ENCODE measurements at regions not wholly inside any gene's neighbourhood (a gene's known extent, or its start where the extent isn't known, plus 50 kb on each side); places are given as distances from the start of the nearest gene placed in this dataset.

DNA sequence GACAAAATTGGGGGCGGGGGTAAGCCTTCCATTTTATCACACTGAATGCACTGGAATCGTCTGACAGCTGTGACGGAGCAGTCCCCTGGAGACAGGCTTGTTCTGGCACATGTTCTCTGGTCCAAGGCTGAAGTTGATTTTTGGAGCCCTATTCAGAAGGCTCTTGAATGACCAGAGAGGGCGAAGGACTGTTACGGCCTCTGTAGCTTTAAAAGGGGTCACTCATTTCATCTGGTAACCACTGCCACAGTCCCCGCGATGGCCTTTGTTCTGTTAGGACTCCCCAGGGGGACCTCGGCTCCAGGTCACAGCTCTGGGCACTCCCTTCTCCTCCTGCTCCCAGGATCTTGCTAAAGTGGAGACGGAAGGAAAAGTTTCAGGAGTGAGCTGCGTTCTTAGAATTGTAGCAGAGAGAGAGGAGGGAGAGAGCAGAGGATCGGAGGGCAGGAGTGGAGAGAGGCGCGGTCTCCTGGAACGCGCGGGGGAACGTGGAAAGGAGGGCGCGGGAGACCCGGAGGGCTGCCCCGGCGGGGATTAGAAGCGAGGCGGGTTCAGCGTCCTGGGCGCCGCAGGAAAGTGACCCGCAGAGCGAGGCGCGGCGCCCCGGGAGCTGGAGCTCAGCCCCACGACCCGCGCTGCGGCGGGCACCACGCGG is 134.3 kb upstream of the MYO16 start:
- WGBS, result 4% methylated on average over 40 of the region's 40 CpGs
- DNase-seq (ENCODE audit: low read depth in 6 of 9, low spot score in 9 of 9), result no peak
- H3K4me3 ChIP-seq (ENCODE audit: low read length in 2 of 2), result no peak overlapping the region
- no peak overlapping the region for H3K27ac ChIP-seq (ENCODE audit: low read depth in 1 of 2, low read length in 1 of 2)
- H3K36me3 ChIP-seq (ENCODE audit: control insufficient read depth in 2 of 2, insufficient read depth in 2 of 2, low read length in 1 of 2), result no peaks in the 10 kb centered on the region
- peaks cover 0 to 3% of the 10 kb centered on the region in 2 donors for H3K4me1 ChIP-seq (ENCODE audit: control insufficient read depth in 2 of 2, insufficient read depth in 2 of 2, low read length in 2 of 2)
- H3K27me3 ChIP-seq (ENCODE audit: control insufficient read depth in 2 of 2, insufficient read depth in 1 of 2, low read length in 1 of 2), result peaks cover 28 to 46% of the 10 kb centered on the region in 2 donors
- no peaks in the 10 kb centered on the region for H3K9me3 ChIP-seq (ENCODE audit: control insufficient read depth in 2 of 2, insufficient read depth in 1 of 2, low read length in 1 of 2)

DNA sequence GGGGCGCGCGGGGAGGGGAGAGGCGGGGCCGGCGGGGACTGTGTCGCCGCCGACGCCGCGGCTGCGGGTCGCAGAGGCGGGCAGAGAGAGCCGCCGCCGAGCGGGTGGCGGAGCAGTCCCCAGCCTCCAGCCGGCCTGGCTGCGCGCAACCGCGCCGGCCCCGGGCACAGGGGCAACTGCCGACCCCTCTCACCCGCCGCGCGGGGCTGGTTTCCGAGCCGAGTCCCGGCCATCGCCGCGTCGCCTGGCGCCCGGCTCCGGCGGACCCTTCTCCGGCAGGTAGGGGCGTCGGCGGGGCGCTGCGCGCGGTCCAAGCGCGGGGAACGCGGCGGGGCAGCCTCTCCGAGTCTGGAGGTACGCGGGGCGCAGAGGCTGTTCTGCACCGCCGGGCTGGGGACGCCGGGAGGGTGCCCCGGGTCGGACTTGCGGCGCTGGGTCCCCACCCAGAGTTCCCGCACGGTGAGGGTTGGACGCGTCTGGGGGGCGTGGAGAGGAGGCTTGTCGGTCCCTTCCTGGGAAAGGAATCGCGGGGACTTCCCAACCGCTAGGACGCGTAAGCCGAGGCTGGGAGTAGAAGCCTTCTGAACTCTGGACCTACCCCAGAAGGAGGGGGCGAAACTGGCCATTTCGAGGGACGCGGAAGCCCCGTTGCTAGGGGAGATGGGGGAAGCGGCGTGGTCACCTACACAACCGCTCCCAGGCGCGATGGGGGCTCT is 133.6 kb upstream of the MYO16 start:
- no peak for DNase-seq (ENCODE audit: low read depth in 6 of 9, low spot score in 9 of 9)
- WGBS, result 3% methylated on average over 88 of the region's 90 CpGs
- no peak overlapping the region for H3K27ac ChIP-seq (ENCODE audit: low read depth in 1 of 2, low read length in 1 of 2)
- H3K9me3 ChIP-seq (ENCODE audit: control insufficient read depth in 2 of 2, insufficient read depth in 1 of 2, low read length in 1 of 2), result no peaks in the 10 kb centered on the region
- H3K4me3 ChIP-seq (ENCODE audit: low read length in 2 of 2), result no peak overlapping the region
- H3K27me3 ChIP-seq (ENCODE audit: control insufficient read depth in 2 of 2, insufficient read depth in 1 of 2, low read length in 1 of 2), result peaks cover 28 to 46% of the 10 kb centered on the region in 2 donors
- peaks cover 0 to 3% of the 10 kb centered on the region in 2 donors for H3K4me1 ChIP-seq (ENCODE audit: control insufficient read depth in 2 of 2, insufficient read depth in 2 of 2, low read length in 2 of 2)
- no peaks in the 10 kb centered on the region for H3K36me3 ChIP-seq (ENCODE audit: control insufficient read depth in 2 of 2, insufficient read depth in 2 of 2, low read length in 1 of 2)

- no peak overlapping the region for H3K4me3 ChIP-seq (ENCODE audit: low read length in 2 of 2)
- no peaks in the 10 kb centered on the region for H3K36me3 ChIP-seq (ENCODE audit: control insufficient read depth in 2 of 2, insufficient read depth in 2 of 2, low read length in 1 of 2)
- H3K4me1 ChIP-seq (ENCODE audit: control insufficient read depth in 2 of 2, insufficient read depth in 2 of 2, low read length in 2 of 2), result peaks cover 0 to 3% of the 10 kb centered on the region in 2 donors
- peaks cover 28 to 46% of the 10 kb centered on the region in 2 donors for H3K27me3 ChIP-seq (ENCODE audit: control insufficient read depth in 2 of 2, insufficient read depth in 1 of 2, low read length in 1 of 2)
- peak in 1 of 9 donors; percentile 3 for DNase-seq (ENCODE audit: low read depth in 6 of 9, low spot score in 9 of 9)
- WGBS, result 8% methylated on average over 30 of the region's 30 CpGs
- no peak overlapping the region for H3K27ac ChIP-seq (ENCODE audit: low read depth in 1 of 2, low read length in 1 of 2)
- H3K9me3 ChIP-seq (ENCODE audit: control insufficient read depth in 2 of 2, insufficient read depth in 1 of 2, low read length in 1 of 2), result no peaks in the 10 kb centered on the region
Observed at GRCh38 chr13:108496362-108497210, 132.8 kb upstream of the MYO16 start.

- no peaks in the 10 kb centered on the region for H3K36me3 ChIP-seq (ENCODE audit: control insufficient read depth in 2 of 2, insufficient read depth in 2 of 2, low read length in 1 of 2)
- H3K4me3 ChIP-seq (ENCODE audit: low read length in 2 of 2), result no peak overlapping the region
- no peaks in the 10 kb centered on the region for H3K9me3 ChIP-seq (ENCODE audit: control insufficient read depth in 2 of 2, insufficient read depth in 1 of 2, low read length in 1 of 2)
- H3K27ac ChIP-seq (ENCODE audit: low read depth in 1 of 2, low read length in 1 of 2), result no peak overlapping the region
- peaks cover 0 to 3% of the 10 kb centered on the region in 2 donors for H3K4me1 ChIP-seq (ENCODE audit: control insufficient read depth in 2 of 2, insufficient read depth in 2 of 2, low read length in 2 of 2)
- DNase-seq (ENCODE audit: low read depth in 6 of 9, low spot score in 9 of 9), result no peak
- WGBS, result 83% methylated on average over 6 of the region's 6 CpGs
- H3K27me3 ChIP-seq (ENCODE audit: control insufficient read depth in 2 of 2, insufficient read depth in 1 of 2, low read length in 1 of 2), result peaks cover 12 to 26% of the 10 kb centered on the region in 2 donors
Observed at GRCh38 chr13:108500711-108501110, 128.7 kb upstream of the MYO16 start.

DNA sequence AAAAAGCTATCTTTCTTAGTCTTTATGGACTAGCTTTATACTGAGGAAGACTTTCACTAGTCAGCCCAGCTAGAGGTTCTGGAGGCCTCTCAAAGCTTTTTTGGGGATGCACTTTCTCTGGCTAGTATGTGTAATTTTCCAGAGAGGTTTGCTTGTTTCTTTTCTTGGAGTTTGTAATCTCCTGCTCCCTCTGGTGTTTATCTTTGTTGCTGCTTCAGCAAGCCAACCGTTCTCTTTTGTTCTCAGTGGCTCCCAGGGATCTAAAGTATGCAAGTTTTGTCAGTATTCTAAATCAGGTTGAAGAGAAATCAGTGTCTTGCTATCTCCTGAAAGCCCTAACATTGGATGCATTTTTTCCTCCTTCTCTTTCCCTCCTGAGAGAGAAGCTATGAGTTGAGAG is 121.1 kb upstream of the MYO16 start:
- Histone ChIP-seq H3K4me1 (ENCODE audit: control insufficient read depth in 2 of 2, insufficient read depth in 2 of 2, low read length in 2 of 2) (no peaks in the 10 kb centered on the region), H3K4me3 (ENCODE audit: low read length in 2 of 2) (no peak overlapping the region), H3K9me3 (ENCODE audit: control insufficient read depth in 2 of 2, insufficient read depth in 1 of 2, low read length in 1 of 2) (no peaks in the 10 kb centered on the region), H3K36me3 (ENCODE audit: control insufficient read depth in 2 of 2, insufficient read depth in 2 of 2, low read length in 1 of 2) (no peaks in the 10 kb centered on the region), H3K27ac (ENCODE audit: low read depth in 1 of 2, low read length in 1 of 2) (no peak overlapping the region), H3K27me3 (ENCODE audit: control insufficient read depth in 2 of 2, insufficient read depth in 1 of 2, low read length in 1 of 2) (no peaks in the 10 kb centered on the region)
- WGBS, result 17% methylated on average over 1 of the region's 1 CpG
- DNase-seq (ENCODE audit: low read depth in 6 of 9, low spot score in 9 of 9), result peak in 3 of 9 donors; percentile 2 to 19 (median 13)

- Histone ChIP-seq H3K36me3 (ENCODE audit: control insufficient read depth in 2 of 2, insufficient read depth in 2 of 2, low read length in 1 of 2) (no peaks in the 10 kb centered on the region), H3K9me3 (ENCODE audit: control insufficient read depth in 2 of 2, insufficient read depth in 1 of 2, low read length in 1 of 2) (no peaks in the 10 kb centered on the region), H3K27ac (ENCODE audit: low read depth in 1 of 2, low read length in 1 of 2) (no peak overlapping the region), H3K27me3 (ENCODE audit: control insufficient read depth in 2 of 2, insufficient read depth in 1 of 2, low read length in 1 of 2) (no peaks in the 10 kb centered on the region), H3K4me1 (ENCODE audit: control insufficient read depth in 2 of 2, insufficient read depth in 2 of 2, low read length in 2 of 2) (no peaks in the 10 kb centered on the region), H3K4me3 (ENCODE audit: low read length in 2 of 2) (no peak overlapping the region)
- WGBS, result 96% methylated on average over 1 of the region's 1 CpG
- DNase-seq (ENCODE audit: low read depth in 6 of 9, low spot score in 9 of 9), result no peak
Observed at GRCh38 chr13:108525827-108526226, 103.6 kb upstream of the MYO16 start.

- H3K36me3 ChIP-seq (ENCODE audit: control insufficient read depth in 2 of 2, insufficient read depth in 2 of 2, low read length in 1 of 2), result no peaks in the 10 kb centered on the region
- DNase-seq (ENCODE audit: low read depth in 6 of 9, low spot score in 9 of 9), result no peak
- H3K27ac ChIP-seq (ENCODE audit: low read depth in 1 of 2, low read length in 1 of 2), result no peak overlapping the region
- 96% methylated on average over 4 of the region's 4 CpGs for WGBS
- no peak overlapping the region for H3K4me3 ChIP-seq (ENCODE audit: low read length in 2 of 2)
- no peaks in the 10 kb centered on the region for H3K27me3 ChIP-seq (ENCODE audit: control insufficient read depth in 2 of 2, insufficient read depth in 1 of 2, low read length in 1 of 2)
- H3K4me1 ChIP-seq (ENCODE audit: control insufficient read depth in 2 of 2, insufficient read depth in 2 of 2, low read length in 2 of 2), result no peaks in the 10 kb centered on the region
- H3K9me3 ChIP-seq (ENCODE audit: control insufficient read depth in 2 of 2, insufficient read depth in 1 of 2, low read length in 1 of 2), result no peaks in the 10 kb centered on the region
Observed at GRCh38 chr13:108526286-108526685, 103.1 kb upstream of the MYO16 start.

DNA sequence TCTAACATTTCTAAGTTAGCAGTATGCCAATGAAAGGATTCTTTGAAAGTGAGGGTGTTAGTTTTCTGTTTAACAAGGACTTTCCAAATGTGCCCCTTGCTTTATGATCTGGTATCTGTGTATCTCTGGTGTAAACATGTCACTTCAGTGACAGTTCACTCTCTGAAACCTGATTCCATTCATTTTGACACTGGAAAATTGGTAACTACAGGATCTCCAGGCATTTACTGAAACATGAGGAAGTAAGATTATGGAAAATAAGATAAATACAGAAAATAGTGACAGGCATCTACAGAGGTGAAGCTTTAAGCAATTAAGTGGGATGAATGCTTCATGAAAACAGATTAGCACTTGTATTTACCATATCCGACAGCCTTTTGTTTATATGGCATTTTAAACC is 101.6 kb upstream of the MYO16 start:
- no peaks in the 10 kb centered on the region for H3K4me1 ChIP-seq (ENCODE audit: control insufficient read depth in 2 of 2, insufficient read depth in 2 of 2, low read length in 2 of 2)
- 45% methylated on average over 1 of the region's 1 CpG for WGBS
- no peak for DNase-seq (ENCODE audit: low read depth in 6 of 9, low spot score in 9 of 9)

DNA sequence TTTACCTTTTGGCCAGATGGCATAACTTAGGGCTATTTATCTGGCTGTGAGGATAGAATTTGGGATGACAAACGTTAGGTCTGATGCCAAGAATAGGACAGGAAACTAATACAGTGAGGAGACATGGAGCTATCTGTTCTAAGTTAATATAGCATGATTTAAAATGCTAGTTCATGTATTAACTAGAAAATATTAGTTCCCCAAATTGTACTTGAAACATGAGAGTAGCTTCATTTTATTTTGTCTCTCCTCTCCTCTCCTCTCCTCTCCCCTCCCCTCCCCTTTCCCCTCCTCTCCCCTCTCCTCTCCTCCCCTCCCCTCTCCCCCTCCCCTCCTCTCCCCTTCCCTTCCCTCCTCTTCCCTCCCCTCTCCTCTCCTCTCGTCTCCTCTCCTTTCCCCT is 101.1 kb upstream of the MYO16 start:
- DNase-seq (ENCODE audit: low read depth in 6 of 9, low spot score in 9 of 9), result no peak
- Histone ChIP-seq H3K27me3 (ENCODE audit: control insufficient read depth in 2 of 2, insufficient read depth in 1 of 2, low read length in 1 of 2) (no peaks in the 10 kb centered on the region), H3K27ac (ENCODE audit: low read depth in 1 of 2, low read length in 1 of 2) (no peak overlapping the region), H3K4me3 (ENCODE audit: low read length in 2 of 2) (no peak overlapping the region), H3K36me3 (ENCODE audit: control insufficient read depth in 2 of 2, insufficient read depth in 2 of 2, low read length in 1 of 2) (no peaks in the 10 kb centered on the region), H3K4me1 (ENCODE audit: control insufficient read depth in 2 of 2, insufficient read depth in 2 of 2, low read length in 2 of 2) (no peaks in the 10 kb centered on the region), H3K9me3 (ENCODE audit: control insufficient read depth in 2 of 2, insufficient read depth in 1 of 2, low read length in 1 of 2) (no peaks in the 10 kb centered on the region)
- 40% methylated on average over 2 of the region's 2 CpGs for WGBS

More for the DNA sequence above, 101.6 kb upstream of the MYO16 start:
- Histone ChIP-seq H3K4me3 (ENCODE audit: low read length in 2 of 2) (no peak overlapping the region), H3K27me3 (ENCODE audit: control insufficient read depth in 2 of 2, insufficient read depth in 1 of 2, low read length in 1 of 2) (no peaks in the 10 kb centered on the region), H3K9me3 (ENCODE audit: control insufficient read depth in 2 of 2, insufficient read depth in 1 of 2, low read length in 1 of 2) (no peaks in the 10 kb centered on the region), H3K27ac (ENCODE audit: low read depth in 1 of 2, low read length in 1 of 2) (no peak overlapping the region), H3K36me3 (ENCODE audit: control insufficient read depth in 2 of 2, insufficient read depth in 2 of 2, low read length in 1 of 2) (no peaks in the 10 kb centered on the region)
